ENCODE measurements at regions not wholly inside any gene's neighbourhood (a gene's known extent, or its start where the extent isn't known, plus 50 kb on each side); places are given as distances from the start of the nearest gene placed in this dataset.
"Not testable (repeated sequence)": the region's sequence is repeated elsewhere in the genome, so short reads cannot be mapped to it uniquely, and the experiment has no call there.

- DNase-seq (ENCODE audit: low read depth, low spot score), result no peak
Measured at GRCh38 chr2:126952216-126952615, 53.5 kb downstream of the TEX51 start.

GRCh38 chr2:126953483-126953882, 54.8 kb downstream of the TEX51 start:
- no peak for DNase-seq (ENCODE audit: low read depth, low spot score)

GRCh38 chr2:126954831-126955230, 56.1 kb downstream of the TEX51 start:
- DNase-seq (ENCODE audit: low read depth, low spot score), result no peak

- DNase-seq (ENCODE audit: low read depth, low spot score), result not testable (repeated sequence)
Measured at GRCh38 chr2:126956773-126957172, 58.1 kb downstream of the TEX51 start.

GRCh38 chr2:126963390-126963789, 64.7 kb downstream of the TEX51 start:
- no peak for DNase-seq (ENCODE audit: low read depth, low spot score)

GRCh38 chr2:126966601-126967000, 67.9 kb downstream of the TEX51 start:
- no peak for DNase-seq (ENCODE audit: low read depth, low spot score)

- peak; percentile 62 for DNase-seq (ENCODE audit: low read depth, low spot score)
Measured at GRCh38 chr2:126970583-126970982, 71.9 kb downstream of the TEX51 start.

- DNase-seq (ENCODE audit: low read depth, low spot score), result peak; percentile 38
Measured at GRCh38 chr2:126971162-126971480, 72.4 kb downstream of the TEX51 start.

- peak; percentile 89 for DNase-seq (ENCODE audit: low read depth, low spot score)
Measured at GRCh38 chr2:126971481-126972278, 73.0 kb downstream of the TEX51 start.

- DNase-seq (ENCODE audit: low read depth, low spot score), result no peak
Measured at GRCh38 chr2:126972279-126972626, 73.6 kb downstream of the TEX51 start.

GRCh38 chr2:126973745-126974144, 75.1 kb downstream of the TEX51 start:
- no peak for DNase-seq (ENCODE audit: low read depth, low spot score)

- peak; percentile 69 for DNase-seq (ENCODE audit: low read depth, low spot score)
Measured at GRCh38 chr2:126975671-126976655, 77.3 kb downstream of the TEX51 start.

GRCh38 chr2:126976721-126977328, 78.1 kb downstream of the TEX51 start:
- no peak for DNase-seq (ENCODE audit: low read depth, low spot score)

- DNase-seq (ENCODE audit: low read depth, low spot score), result no peak
Measured at GRCh38 chr2:126978333-126978732, 79.6 kb downstream of the TEX51 start.

GRCh38 chr2:126979039-126980003, 80.6 kb downstream of the TEX51 start:
- DNase-seq (ENCODE audit: low read depth, low spot score), result no peak

GRCh38 chr2:126981476-126981875, 82.8 kb downstream of the TEX51 start:
- DNase-seq (ENCODE audit: low read depth, low spot score), result no peak

GRCh38 chr2:126982935-126983334, 84.2 kb downstream of the TEX51 start:
- DNase-seq (ENCODE audit: low read depth, low spot score), result no peak

GRCh38 chr2:126986631-126987187, 88.0 kb downstream of the TEX51 start:
- DNase-seq (ENCODE audit: low read depth, low spot score), result no peak

GRCh38 chr2:126988482-126988881, 89.8 kb downstream of the TEX51 start:
- no peak for DNase-seq (ENCODE audit: low read depth, low spot score)

- not testable (repeated sequence) for DNase-seq (ENCODE audit: low read depth, low spot score)
Measured at GRCh38 chr2:126989064-126989463, 90.4 kb downstream of the TEX51 start.

GRCh38 chr2:126990200-126990599, 91.5 kb downstream of the TEX51 start:
- no peak for DNase-seq (ENCODE audit: low read depth, low spot score)
